ENCODE measurements at regions not wholly inside any gene's neighbourhood (a gene's known extent, or its start where the extent isn't known, plus 50 kb on each side); places are given as distances from the start of the nearest gene placed in this dataset.

- TF ChIP-seq, protein P1, sequence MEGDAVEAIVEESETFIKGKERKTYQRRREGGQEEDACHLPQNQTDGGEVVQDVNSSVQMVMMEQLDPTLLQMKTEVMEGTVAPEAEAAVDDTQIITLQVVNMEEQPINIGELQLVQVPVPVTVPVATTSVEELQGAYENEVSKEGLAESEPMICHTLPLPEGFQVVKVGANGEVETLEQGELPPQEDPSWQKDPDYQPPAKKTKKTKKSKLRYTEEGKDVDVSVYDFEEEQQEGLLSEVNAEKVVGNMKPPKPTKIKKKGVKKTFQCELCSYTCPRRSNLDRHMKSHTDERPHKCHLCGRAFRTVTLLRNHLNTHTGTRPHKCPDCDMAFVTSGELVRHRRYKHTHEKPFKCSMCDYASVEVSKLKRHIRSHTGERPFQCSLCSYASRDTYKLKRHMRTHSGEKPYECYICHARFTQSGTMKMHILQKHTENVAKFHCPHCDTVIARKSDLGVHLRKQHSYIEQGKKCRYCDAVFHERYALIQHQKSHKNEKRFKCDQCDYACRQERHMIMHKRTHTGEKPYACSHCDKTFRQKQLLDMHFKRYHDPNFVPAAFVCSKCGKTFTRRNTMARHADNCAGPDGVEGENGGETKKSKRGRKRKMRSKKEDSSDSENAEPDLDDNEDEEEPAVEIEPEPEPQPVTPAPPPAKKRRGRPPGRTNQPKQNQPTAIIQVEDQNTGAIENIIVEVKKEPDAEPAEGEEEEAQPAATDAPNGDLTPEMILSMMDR (IDR thresholded peaks at IDR 0.05; ENCODE audit: unreplicated experiment): no peak
- peaks cover 3% of the 10 kb centered on the region for H3K27me3 Mint-ChIP-seq (ENCODE audit: unreplicated experiment)
- DNase-seq (ENCODE audit: low spot score): no peak
- H3K4me3 Mint-ChIP-seq (ENCODE audit: unreplicated experiment): no peak overlapping the region
- no peaks in the 10 kb centered on the region for H3K9me3 Mint-ChIP-seq (ENCODE audit: unreplicated experiment)
- H3K36me3 Mint-ChIP-seq (ENCODE audit: low read depth, unreplicated experiment): no peaks in the 10 kb centered on the region
- no peak overlapping the region for H3K27ac Mint-ChIP-seq (ENCODE audit: unreplicated experiment)
- H3K4me1 Mint-ChIP-seq (ENCODE audit: unreplicated experiment): no peaks in the 10 kb centered on the region
These were observed 165.6 kb downstream of the RCN1 start for GRCh38 chr11:32256466-32256865.

GRCh38 chr11:32259641-32260081 is 168.8 kb downstream of the RCN1 start:
- no peak for DNase-seq (ENCODE audit: low spot score)
- Mint-ChIP-seq H3K27me3 (ENCODE audit: unreplicated experiment) (peaks cover 3% of the 10 kb centered on the region), H3K9me3 (ENCODE audit: unreplicated experiment) (no peaks in the 10 kb centered on the region), H3K4me3 (ENCODE audit: unreplicated experiment) (no peak overlapping the region), H3K36me3 (ENCODE audit: low read depth, unreplicated experiment) (no peaks in the 10 kb centered on the region), H3K4me1 (ENCODE audit: unreplicated experiment) (peaks cover 2% of the 10 kb centered on the region), H3K27ac (ENCODE audit: unreplicated experiment) (no peak overlapping the region)
- TF ChIP-seq, protein P1 (IDR thresholded peaks at IDR 0.05; ENCODE audit: unreplicated experiment): no peak

- peaks cover 2% of the 10 kb centered on the region for H3K4me1 Mint-ChIP-seq (ENCODE audit: unreplicated experiment)
- no peak overlapping the region for H3K27ac Mint-ChIP-seq (ENCODE audit: unreplicated experiment)
- H3K27me3 Mint-ChIP-seq (ENCODE audit: unreplicated experiment): peaks cover 3% of the 10 kb centered on the region
- H3K36me3 Mint-ChIP-seq (ENCODE audit: low read depth, unreplicated experiment): no peaks in the 10 kb centered on the region
- no peak for DNase-seq (ENCODE audit: low spot score)
- H3K9me3 Mint-ChIP-seq (ENCODE audit: unreplicated experiment): no peaks in the 10 kb centered on the region
- TF ChIP-seq, protein P1 (IDR thresholded peaks at IDR 0.05; ENCODE audit: unreplicated experiment): no peak
- no peak overlapping the region for H3K4me3 Mint-ChIP-seq (ENCODE audit: unreplicated experiment)
These were observed 171.5 kb downstream of the RCN1 start for GRCh38 chr11:32262367-32262766.

DNA sequence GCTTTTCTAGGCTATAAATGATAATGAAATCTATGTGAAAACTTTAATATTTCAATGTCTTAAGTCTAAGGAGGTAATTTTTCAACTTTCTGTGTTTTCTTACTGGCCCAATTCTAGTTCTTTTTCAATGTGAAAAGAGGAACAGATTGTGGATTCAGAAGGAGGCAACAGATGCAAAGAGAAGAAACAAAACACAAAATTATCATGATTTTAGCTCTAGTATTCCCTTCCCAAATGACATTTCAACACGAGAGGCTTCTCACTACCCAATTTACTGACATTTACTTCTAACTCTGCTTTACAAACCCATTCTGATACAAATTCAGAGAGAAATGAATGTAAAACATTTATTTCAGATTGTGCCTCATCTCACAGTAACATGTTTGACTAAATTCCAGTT is 169.4 kb downstream of the WT1 start:
- H3K9me3 Mint-ChIP-seq (ENCODE audit: unreplicated experiment): no peaks in the 10 kb centered on the region
- DNase-seq (ENCODE audit: low spot score): no peak
- peaks cover 2% of the 10 kb centered on the region for H3K27me3 Mint-ChIP-seq (ENCODE audit: unreplicated experiment)
- no peak overlapping the region for H3K27ac Mint-ChIP-seq (ENCODE audit: unreplicated experiment)
- peaks cover 2% of the 10 kb centered on the region for H3K4me1 Mint-ChIP-seq (ENCODE audit: unreplicated experiment)
- TF ChIP-seq, protein P1 (IDR thresholded peaks at IDR 0.05; ENCODE audit: unreplicated experiment): no peak
- no peaks in the 10 kb centered on the region for H3K36me3 Mint-ChIP-seq (ENCODE audit: low read depth, unreplicated experiment)
- H3K4me3 Mint-ChIP-seq (ENCODE audit: unreplicated experiment): no peak overlapping the region

GRCh38 chr11:32266601-32267000 is 168.7 kb downstream of the WT1 start:
- Mint-ChIP-seq H3K9me3 (ENCODE audit: unreplicated experiment) (no peaks in the 10 kb centered on the region), H3K4me3 (ENCODE audit: unreplicated experiment) (no peak overlapping the region), H3K27me3 (ENCODE audit: unreplicated experiment) (peaks cover 2% of the 10 kb centered on the region), H3K27ac (ENCODE audit: unreplicated experiment) (no peak overlapping the region), H3K36me3 (ENCODE audit: low read depth, unreplicated experiment) (no peaks in the 10 kb centered on the region), H3K4me1 (ENCODE audit: unreplicated experiment) (peaks cover 2% of the 10 kb centered on the region)
- DNase-seq (ENCODE audit: low spot score): no peak
- TF ChIP-seq, protein P1 (IDR thresholded peaks at IDR 0.05; ENCODE audit: unreplicated experiment): no peak

Data from endothelial cell (in vitro differentiated cells).